Activated T-cell treated with anti-CD3 and anti-CD28 coated beads, Interleukin-2, amount 50 U/mL, for 72 hours (primary cell): ENCODE measurements at regions not wholly inside any gene's neighbourhood (a gene's known extent, or its start where the extent isn't known, plus 50 kb on each side); places are given as distances from the start of the nearest gene placed in this dataset.
"Not testable (repeated sequence)": the region's sequence is repeated elsewhere in the genome, so short reads cannot be mapped to it uniquely, and the experiment has no call there.

Experiments
- ATAC-seq, 2 donors: fragments of 150-1000 bp; cut with Tn5 transposase; replicated peaks in 1 of 2; 2 replicates each; pipeline ENCODE4 v1.10.0; 2021; ENCODE audit warnings: moderate library complexity in 2 of 2, mild to moderate bottlenecking in 1 of 2
- DNase-seq, 2 donors: peaks; one replicate each; pipeline ENCODE4 v3.0.0; 2021 to 2022; ENCODE audit warnings: mixed read lengths in 1 of 2
- H3K27ac Mint-ChIP-seq: one replicate; pipeline ENCODE4 v1.8.0; 2022; ENCODE audit warnings: mild to moderate bottlenecking, moderate library complexity, mixed read lengths
- H3K27me3 Mint-ChIP-seq: one replicate; pipeline ENCODE4 v1.8.0; 2022; ENCODE audit warnings: low read depth, mixed read lengths
- H3K36me3 Mint-ChIP-seq, 2 donors: one replicate each; pipeline ENCODE4 v1.8.0; 2022; ENCODE audit warnings: mixed read lengths in 2 of 2, mild to moderate bottlenecking in 1 of 2; ENCODE audit not compliant: insufficient read depth in 2 of 2
- H3K4me1 Mint-ChIP-seq: one replicate; pipeline ENCODE4 v1.8.0; 2022; ENCODE audit warnings: low read depth, mixed read lengths
- H3K4me3 Mint-ChIP-seq, 2 donors: one replicate each; pipeline ENCODE4 v1.8.0; 2022; ENCODE audit warnings: mild to moderate bottlenecking in 2 of 2, mixed read lengths in 2 of 2, moderate library complexity in 2 of 2
- H3K9me3 Mint-ChIP-seq, 2 donors: one replicate each; pipeline ENCODE4 v1.8.0; 2022; ENCODE audit warnings: mixed read lengths in 2 of 2

- ATAC-seq (no peak), DNase-seq (no peak)
- Mint-ChIP-seq H3K4me3 (no peak overlapping the region), H3K36me3 (peaks cover 0 to 2% of the 10 kb centered on the region in 2 donors), H3K27me3 (no peaks in the 10 kb centered on the region), H3K4me1 (no peaks in the 10 kb centered on the region), H3K27ac (no peak overlapping the region), H3K9me3 (peaks cover 12 to 22% of the 10 kb centered on the region in 2 donors)
Observed at GRCh38 chr11:22069844-22070243, 123.0 kb upstream of the ANO5 start.

- ATAC-seq (no peak), DNase-seq (no peak)
- no peaks in the 10 kb centered on the region for H3K36me3 Mint-ChIP-seq
- no peaks in the 10 kb centered on the region for H3K27me3 Mint-ChIP-seq
- peaks cover 9 to 10% of the 10 kb centered on the region in 2 donors for H3K9me3 Mint-ChIP-seq
- no peak overlapping the region for H3K27ac Mint-ChIP-seq
- no peak overlapping the region for H3K4me3 Mint-ChIP-seq
- no peaks in the 10 kb centered on the region for H3K4me1 Mint-ChIP-seq
Observed at GRCh38 chr11:22076271-22076930, 116.5 kb upstream of the ANO5 start.

DNA sequence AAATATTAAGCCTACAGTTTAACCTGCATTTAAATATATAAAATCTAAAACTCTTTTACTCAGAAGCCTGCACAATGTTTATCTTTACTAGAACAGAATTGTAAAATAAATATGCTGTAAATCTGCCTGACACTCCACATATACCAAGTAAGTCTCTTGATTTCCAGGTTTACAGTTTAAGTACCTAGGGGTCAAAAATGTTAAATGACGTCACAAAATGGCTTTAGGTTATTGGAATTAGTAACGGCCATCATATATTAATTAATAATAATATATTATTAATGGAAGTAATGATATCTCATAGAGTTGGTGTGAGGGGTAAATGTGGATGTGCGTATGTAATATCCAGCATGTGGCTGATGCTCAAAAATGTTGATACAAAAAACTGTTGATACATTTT is 114.8 kb upstream of the ANO5 start:
- Mint-ChIP-seq H3K9me3 (peaks cover 8 to 15% of the 10 kb centered on the region in 2 donors), H3K36me3 (no peaks in the 10 kb centered on the region), H3K27me3 (no peaks in the 10 kb centered on the region), H3K4me1 (no peaks in the 10 kb centered on the region), H3K4me3 (no peak overlapping the region), H3K27ac (no peak overlapping the region)
- ATAC-seq (no peak), DNase-seq (no peak)

DNA sequence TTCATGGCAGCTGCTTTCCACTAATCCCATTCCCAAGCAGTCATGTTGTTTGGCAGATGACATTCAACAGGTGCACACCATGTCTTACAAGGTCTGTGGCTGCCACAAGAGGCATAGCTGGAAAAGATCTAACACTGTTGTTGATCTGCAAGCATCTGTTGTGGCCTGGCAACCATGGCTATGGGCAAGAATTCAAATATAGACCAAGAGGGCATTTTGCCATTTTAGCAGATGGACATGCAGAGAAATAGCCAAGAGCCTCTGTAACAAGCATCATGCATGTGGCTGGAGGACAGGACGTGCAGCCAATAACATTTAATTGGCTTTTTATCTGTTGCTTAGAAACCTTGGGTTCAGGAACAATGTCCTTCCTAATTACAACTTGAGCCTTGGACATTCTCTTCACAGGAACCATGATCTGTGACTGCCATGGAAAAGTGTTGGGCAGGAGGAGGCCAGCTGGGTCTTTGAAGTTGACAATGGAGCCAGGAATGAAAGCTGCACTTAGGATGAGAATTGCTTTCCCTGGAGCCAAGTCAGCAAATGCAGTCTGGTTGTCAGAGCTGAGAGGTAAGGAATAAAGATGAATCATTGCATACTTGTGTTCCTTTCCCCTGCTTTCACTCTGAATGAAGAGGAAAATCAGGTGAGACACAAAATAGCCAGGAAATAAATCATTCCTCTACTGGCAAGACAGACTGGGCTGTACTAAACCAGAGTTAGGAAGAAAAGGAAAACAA is 113.6 kb upstream of the ANO5 start:
- Mint-ChIP-seq H3K27me3 (no peaks in the 10 kb centered on the region), H3K4me3 (no peak overlapping the region), H3K27ac (no peak overlapping the region), H3K36me3 (no peaks in the 10 kb centered on the region), H3K9me3 (peaks cover 8 to 11% of the 10 kb centered on the region in 2 donors), H3K4me1 (no peaks in the 10 kb centered on the region)
- ATAC-seq (no peak), DNase-seq (no peak)

DNA sequence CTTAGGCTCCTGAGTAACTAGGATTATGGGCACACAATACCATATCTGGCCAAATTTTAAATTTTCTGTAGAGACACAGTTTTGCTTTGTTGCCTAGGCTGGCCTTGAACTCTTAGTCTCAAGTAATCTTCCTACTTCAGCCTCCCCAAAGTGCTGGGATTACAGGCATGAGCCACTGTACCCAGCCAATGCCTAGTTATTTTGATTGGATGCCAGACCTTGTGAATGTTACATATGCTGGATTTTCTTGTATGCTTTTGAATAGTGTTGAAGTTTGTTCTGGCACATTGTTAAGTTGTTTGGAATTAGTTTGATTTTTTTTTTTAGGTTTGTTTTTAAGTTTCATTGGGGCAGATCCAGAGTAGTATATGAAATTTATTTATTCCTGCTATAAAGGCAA is 110.7 kb upstream of the ANO5 start:
- DNase-seq: no peak
- Mint-ChIP-seq H3K36me3 (no peaks in the 10 kb centered on the region), H3K4me3 (no peak overlapping the region), H3K9me3 (peaks cover 8 to 9% of the 10 kb centered on the region in 2 donors), H3K27ac (no peak overlapping the region), H3K4me1 (no peaks in the 10 kb centered on the region), H3K27me3 (no peaks in the 10 kb centered on the region)
- ATAC-seq: no peak

DNA sequence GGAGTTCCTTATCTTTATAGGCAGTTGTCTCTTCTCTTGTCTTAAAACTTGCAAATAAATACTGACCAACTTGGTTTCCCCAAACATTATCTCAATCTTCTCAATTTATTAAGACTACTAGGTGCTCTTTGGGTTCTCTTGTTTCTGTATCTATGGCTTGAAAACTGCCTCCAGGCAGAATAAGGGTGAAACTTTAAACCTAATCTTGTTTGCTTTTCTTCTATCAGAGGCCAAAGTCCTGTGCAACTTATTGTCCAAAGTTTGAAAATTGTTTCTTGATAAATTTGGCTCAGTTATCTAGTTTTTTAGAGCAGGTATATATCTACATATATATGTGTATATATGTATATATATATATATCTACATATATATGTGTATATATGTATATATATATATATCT is 110.1 kb upstream of the ANO5 start:
- H3K4me1 Mint-ChIP-seq: no peaks in the 10 kb centered on the region
- H3K4me3 Mint-ChIP-seq: no peak overlapping the region
- no peaks in the 10 kb centered on the region for H3K36me3 Mint-ChIP-seq
- no peaks in the 10 kb centered on the region for H3K27me3 Mint-ChIP-seq
- H3K27ac Mint-ChIP-seq: no peak overlapping the region
- no peak for DNase-seq
- peaks cover 8 to 9% of the 10 kb centered on the region in 2 donors for H3K9me3 Mint-ChIP-seq
- ATAC-seq: no peak

GRCh38 chr11:22084056-22084455 is 108.8 kb upstream of the ANO5 start:
- DNase-seq (no peak), ATAC-seq (no peak)
- Mint-ChIP-seq H3K4me3 (no peak overlapping the region), H3K4me1 (no peaks in the 10 kb centered on the region), H3K36me3 (no peaks in the 10 kb centered on the region), H3K9me3 (peaks cover 6 to 11% of the 10 kb centered on the region in 2 donors), H3K27ac (no peak overlapping the region), H3K27me3 (no peaks in the 10 kb centered on the region)

- no peaks in the 10 kb centered on the region for H3K4me1 Mint-ChIP-seq
Observed at GRCh38 chr11:22084564-22084963, 108.3 kb upstream of the ANO5 start.

GRCh38 chr11:22089609-22090008 is 103.3 kb upstream of the ANO5 start:
- no peak for ATAC-seq
- H3K36me3 Mint-ChIP-seq: no peaks in the 10 kb centered on the region
- H3K9me3 Mint-ChIP-seq: peaks cover 1 to 3% of the 10 kb centered on the region in 2 donors

More at GRCh38 chr11:22084564-22084963, 108.3 kb upstream of the ANO5 start:
- peaks cover 6 to 11% of the 10 kb centered on the region in 2 donors for H3K9me3 Mint-ChIP-seq
- no peak overlapping the region for H3K27ac Mint-ChIP-seq
- no peak overlapping the region for H3K4me3 Mint-ChIP-seq
- H3K27me3 Mint-ChIP-seq: no peaks in the 10 kb centered on the region
- no peak for ATAC-seq
- H3K36me3 Mint-ChIP-seq: no peaks in the 10 kb centered on the region
- DNase-seq: no peak

DNA sequence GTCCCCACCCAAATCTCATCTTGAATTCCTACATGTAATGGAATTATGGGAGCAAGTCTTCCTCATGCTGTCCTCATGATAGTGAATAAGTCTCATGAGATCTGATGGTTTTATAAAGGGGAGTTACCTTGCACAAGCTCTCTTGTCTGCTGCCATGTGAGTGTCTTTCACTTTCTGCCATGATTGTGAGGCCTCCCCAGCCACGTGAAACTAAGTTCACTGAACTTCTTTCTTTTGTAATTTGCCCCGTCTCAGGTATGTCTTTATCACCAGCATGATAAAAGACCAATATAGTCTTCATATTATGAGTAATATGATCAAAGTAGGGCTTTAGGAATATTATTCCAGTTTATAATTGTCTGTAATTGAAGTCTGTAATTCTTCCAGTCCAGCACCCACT is 86.3 kb upstream of the ANO5 start:
- Mint-ChIP-seq H3K4me3 (no peak overlapping the region), H3K9me3 (peaks cover 3 to 15% of the 10 kb centered on the region in 2 donors), H3K36me3 (no peaks in the 10 kb centered on the region), H3K27me3 (no peaks in the 10 kb centered on the region), H3K27ac (no peak overlapping the region), H3K4me1 (no peaks in the 10 kb centered on the region)
- DNase-seq (no peak), ATAC-seq (no peak)

More at GRCh38 chr11:22089609-22090008, 103.3 kb upstream of the ANO5 start:
- H3K27me3 Mint-ChIP-seq: no peaks in the 10 kb centered on the region
- no peak overlapping the region for H3K4me3 Mint-ChIP-seq
- DNase-seq: no peak
- H3K4me1 Mint-ChIP-seq: no peaks in the 10 kb centered on the region
- no peak overlapping the region for H3K27ac Mint-ChIP-seq

GRCh38 chr11:22115470-22116029 is 77.3 kb upstream of the ANO5 start:
- H3K4me1 Mint-ChIP-seq: no peaks in the 10 kb centered on the region
- DNase-seq: no peak
- no peaks in the 10 kb centered on the region for H3K36me3 Mint-ChIP-seq
- ATAC-seq: no peak
- H3K9me3 Mint-ChIP-seq: peaks cover 7 to 10% of the 10 kb centered on the region in 2 donors
- no peak overlapping the region for H3K27ac Mint-ChIP-seq
- H3K27me3 Mint-ChIP-seq: no peaks in the 10 kb centered on the region
- H3K4me3 Mint-ChIP-seq: no peak overlapping the region

DNA sequence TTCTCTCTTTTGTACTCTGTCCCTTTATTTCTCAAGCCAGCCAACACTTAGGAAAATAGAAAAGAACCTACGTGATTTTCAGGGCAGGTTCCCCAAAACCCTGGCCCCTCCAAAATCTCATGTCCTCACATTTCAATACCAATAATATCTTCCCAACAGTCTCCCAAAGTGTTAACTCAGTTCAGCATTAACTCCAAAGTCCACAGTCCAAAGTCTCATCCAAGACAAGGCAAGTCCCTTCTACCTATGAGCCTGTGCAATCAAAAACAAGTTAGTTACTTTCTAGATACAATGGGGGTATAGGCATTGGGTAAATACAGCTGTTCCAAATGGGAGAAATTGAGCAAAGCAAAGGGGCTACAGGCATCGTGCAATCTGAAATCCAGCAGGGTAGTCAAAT is 64.9 kb upstream of the ANO5 start:
- DNase-seq, H3K4me1 Mint-ChIP-seq, H3K4me3 Mint-ChIP-seq, H3K27me3 Mint-ChIP-seq, ATAC-seq, H3K27ac Mint-ChIP-seq, H3K36me3 Mint-ChIP-seq: not testable (repeated sequence)
- peaks cover 6 to 12% of the 10 kb centered on the region in 2 donors for H3K9me3 Mint-ChIP-seq

GRCh38 chr11:22130462-22131053 is 62.3 kb upstream of the ANO5 start:
- no peaks in the 10 kb centered on the region for H3K4me1 Mint-ChIP-seq
- DNase-seq: no peak
- no peaks in the 10 kb centered on the region for H3K27me3 Mint-ChIP-seq
- peaks cover 3 to 4% of the 10 kb centered on the region in 2 donors for H3K36me3 Mint-ChIP-seq
- H3K9me3 Mint-ChIP-seq: peaks cover 6 to 18% of the 10 kb centered on the region in 2 donors
- no peak for ATAC-seq
- H3K27ac Mint-ChIP-seq: no peak overlapping the region
- H3K4me3 Mint-ChIP-seq: no peak overlapping the region
